Glutamatergic neuron (in vitro differentiated cells): ENCODE measurements at regions not wholly inside any gene's neighbourhood (a gene's known extent, or its start where the extent isn't known, plus 50 kb on each side); places are given as distances from the start of the nearest gene placed in this dataset.
"Not testable (repeated sequence)": the region's sequence is repeated elsewhere in the genome, so short reads cannot be mapped to it uniquely, and the experiment has no call there.

Source experiments
- DNase-seq: peaks from one replicate; pipeline ENCODE4 v3.0.0; 2022
- H3K27ac Mint-ChIP-seq: one replicate; pipeline ENCODE4 v1.8.0; 2020; ENCODE audit warnings: mild to moderate bottlenecking, mixed read lengths, inconsistent platforms; ENCODE audit not compliant: unreplicated experiment
- H3K27me3 Mint-ChIP-seq: one replicate; pipeline ENCODE4 v1.8.0; 2020; ENCODE audit warnings: mild to moderate bottlenecking, moderate library complexity, mixed read lengths, inconsistent platforms; ENCODE audit not compliant: unreplicated experiment
- H3K36me3 Mint-ChIP-seq: one replicate; pipeline ENCODE4 v1.8.0; 2020; ENCODE audit warnings: mild to moderate bottlenecking, mixed read lengths, inconsistent platforms; ENCODE audit not compliant: unreplicated experiment
- H3K4me1 Mint-ChIP-seq: one replicate; pipeline ENCODE4 v1.8.0; 2020; ENCODE audit warnings: mild to moderate bottlenecking, low read depth, mixed read lengths, inconsistent platforms; ENCODE audit not compliant: unreplicated experiment
- H3K4me3 Mint-ChIP-seq: one replicate; pipeline ENCODE4 v1.8.0; 2020; ENCODE audit warnings: mild to moderate bottlenecking, mixed read lengths, inconsistent platforms; ENCODE audit not compliant: unreplicated experiment
- H3K9me3 Mint-ChIP-seq: one replicate; pipeline ENCODE4 v1.8.0; 2020; ENCODE audit warnings: mild to moderate bottlenecking, moderate library complexity, mixed read lengths, inconsistent platforms; ENCODE audit not compliant: unreplicated experiment
- TF ChIP-seq, protein P1 (sequence below): fragments of 200-600 bp; sonication (generic); IDR thresholded peaks from one replicate; pipeline ENCODE4 v1.5.0; 2021; ENCODE audit not compliant: partially characterized antibody, unreplicated experiment

DNA sequence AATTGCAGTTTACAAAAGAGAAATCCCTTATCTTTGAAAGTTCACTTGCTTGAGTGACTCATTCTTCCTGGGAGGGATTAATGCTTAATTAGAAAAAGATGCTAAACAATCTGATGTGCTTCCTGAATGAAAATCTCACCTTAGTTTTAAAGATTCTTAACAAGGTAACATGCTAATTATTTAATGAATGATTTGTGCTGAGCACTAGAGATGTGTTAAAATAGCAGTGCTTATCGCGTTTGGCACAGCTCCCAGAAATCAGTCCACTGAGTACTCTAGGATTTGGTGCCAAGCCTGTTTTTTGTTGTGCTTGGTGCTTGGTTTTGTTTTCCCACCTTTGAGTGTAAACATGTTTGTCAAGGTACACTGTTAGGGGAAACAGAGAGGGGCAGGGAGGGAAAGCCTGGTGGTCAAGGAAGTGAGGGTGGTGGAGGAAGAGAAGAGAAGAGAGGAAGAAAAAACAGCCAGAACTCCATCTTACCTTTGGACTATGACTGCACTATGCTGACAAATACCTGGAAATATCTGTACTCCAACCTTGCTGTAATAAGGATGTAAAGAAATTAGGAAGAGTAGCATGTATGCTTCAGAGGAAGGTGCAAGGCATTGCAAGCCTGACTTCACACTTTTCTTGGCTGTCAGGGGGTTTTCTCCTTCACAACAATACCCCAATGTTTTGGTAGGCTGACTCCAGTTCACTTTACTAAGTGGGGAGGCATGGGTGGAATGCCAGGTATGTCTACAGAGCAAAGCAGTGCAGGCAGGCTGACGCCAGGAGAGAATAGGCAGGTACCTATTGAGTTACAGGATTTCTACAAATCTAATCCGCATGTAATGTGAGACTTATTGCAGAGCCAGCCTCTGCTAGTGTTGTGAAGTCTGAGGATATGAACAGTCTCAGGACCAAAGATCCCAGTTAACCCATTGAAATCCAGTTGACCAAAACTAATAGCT is 157.2 kb upstream of the ISL1 start:
- H3K9me3 Mint-ChIP-seq, result peaks cover 3% of the 10 kb centered on the region
- TF ChIP-seq, protein P1, sequence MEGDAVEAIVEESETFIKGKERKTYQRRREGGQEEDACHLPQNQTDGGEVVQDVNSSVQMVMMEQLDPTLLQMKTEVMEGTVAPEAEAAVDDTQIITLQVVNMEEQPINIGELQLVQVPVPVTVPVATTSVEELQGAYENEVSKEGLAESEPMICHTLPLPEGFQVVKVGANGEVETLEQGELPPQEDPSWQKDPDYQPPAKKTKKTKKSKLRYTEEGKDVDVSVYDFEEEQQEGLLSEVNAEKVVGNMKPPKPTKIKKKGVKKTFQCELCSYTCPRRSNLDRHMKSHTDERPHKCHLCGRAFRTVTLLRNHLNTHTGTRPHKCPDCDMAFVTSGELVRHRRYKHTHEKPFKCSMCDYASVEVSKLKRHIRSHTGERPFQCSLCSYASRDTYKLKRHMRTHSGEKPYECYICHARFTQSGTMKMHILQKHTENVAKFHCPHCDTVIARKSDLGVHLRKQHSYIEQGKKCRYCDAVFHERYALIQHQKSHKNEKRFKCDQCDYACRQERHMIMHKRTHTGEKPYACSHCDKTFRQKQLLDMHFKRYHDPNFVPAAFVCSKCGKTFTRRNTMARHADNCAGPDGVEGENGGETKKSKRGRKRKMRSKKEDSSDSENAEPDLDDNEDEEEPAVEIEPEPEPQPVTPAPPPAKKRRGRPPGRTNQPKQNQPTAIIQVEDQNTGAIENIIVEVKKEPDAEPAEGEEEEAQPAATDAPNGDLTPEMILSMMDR, result no peak
- DNase-seq, result no peak
- H3K4me1 Mint-ChIP-seq, result peaks cover 5% of the 10 kb centered on the region
- H3K36me3 Mint-ChIP-seq, result peaks cover 14% of the 10 kb centered on the region
- peaks cover 3% of the 10 kb centered on the region for H3K27me3 Mint-ChIP-seq
- no peak overlapping the region for H3K4me3 Mint-ChIP-seq
- no peak overlapping the region for H3K27ac Mint-ChIP-seq

DNA sequence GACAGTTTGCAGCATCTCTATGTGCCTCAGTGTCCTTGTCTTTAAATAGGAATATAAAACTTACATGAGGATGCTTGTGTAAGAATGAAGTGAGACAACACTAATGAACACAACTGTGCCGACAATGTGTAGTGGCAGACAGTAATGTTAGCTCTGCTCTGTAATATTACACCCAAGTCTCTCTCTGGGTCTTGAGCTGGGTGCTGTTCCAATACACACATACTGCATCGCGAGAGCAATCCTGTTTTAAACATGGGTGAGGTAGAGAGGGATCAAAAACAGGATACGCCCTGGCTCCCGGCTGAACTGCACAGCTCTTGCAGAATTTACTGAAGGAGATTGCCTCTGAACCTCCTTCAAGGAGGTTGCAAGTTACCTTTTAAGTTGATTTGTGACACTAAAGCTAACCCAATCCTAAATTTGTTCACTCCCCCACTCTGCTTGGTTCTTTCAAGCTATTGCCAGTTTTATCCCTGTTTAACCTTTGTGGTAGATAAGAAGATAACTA is 155.2 kb upstream of the ISL1 start:
- peaks cover 3% of the 10 kb centered on the region for H3K27me3 Mint-ChIP-seq
- no peak for DNase-seq
- peaks cover 3% of the 10 kb centered on the region for H3K9me3 Mint-ChIP-seq
- H3K36me3 Mint-ChIP-seq, result peaks cover 14% of the 10 kb centered on the region
- H3K4me1 Mint-ChIP-seq, result peaks cover 5% of the 10 kb centered on the region
- H3K27ac Mint-ChIP-seq, result no peak overlapping the region
- TF ChIP-seq, protein P1, result no peak
- no peak overlapping the region for H3K4me3 Mint-ChIP-seq

DNA sequence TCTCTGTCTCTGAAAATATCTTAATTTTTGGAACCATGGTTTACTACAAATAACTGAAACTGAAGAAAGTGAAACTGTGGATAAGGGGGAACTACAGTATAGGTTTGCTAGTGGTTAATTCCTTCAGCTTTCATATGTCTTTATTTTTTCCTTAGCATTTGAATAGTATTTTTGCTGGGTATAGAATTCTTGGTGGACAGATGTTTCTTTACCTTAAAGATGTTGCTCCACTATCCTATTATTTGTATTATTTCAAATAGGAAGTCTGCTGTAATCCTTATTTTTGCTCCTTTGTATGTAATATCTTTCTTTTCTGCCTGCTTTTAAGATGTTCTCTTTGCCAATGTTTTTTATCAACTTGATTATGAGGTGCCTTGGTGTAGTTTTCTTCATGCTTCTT is 152.9 kb upstream of the ISL1 start:
- H3K9me3 Mint-ChIP-seq, result peaks cover 3% of the 10 kb centered on the region
- no peak overlapping the region for H3K4me3 Mint-ChIP-seq
- TF ChIP-seq, protein P1, result no peak
- H3K36me3 Mint-ChIP-seq, result peaks cover 14% of the 10 kb centered on the region
- no peak for DNase-seq
- no peak overlapping the region for H3K27ac Mint-ChIP-seq
- H3K27me3 Mint-ChIP-seq, result peaks cover 3% of the 10 kb centered on the region
- peaks cover 5% of the 10 kb centered on the region for H3K4me1 Mint-ChIP-seq

DNA sequence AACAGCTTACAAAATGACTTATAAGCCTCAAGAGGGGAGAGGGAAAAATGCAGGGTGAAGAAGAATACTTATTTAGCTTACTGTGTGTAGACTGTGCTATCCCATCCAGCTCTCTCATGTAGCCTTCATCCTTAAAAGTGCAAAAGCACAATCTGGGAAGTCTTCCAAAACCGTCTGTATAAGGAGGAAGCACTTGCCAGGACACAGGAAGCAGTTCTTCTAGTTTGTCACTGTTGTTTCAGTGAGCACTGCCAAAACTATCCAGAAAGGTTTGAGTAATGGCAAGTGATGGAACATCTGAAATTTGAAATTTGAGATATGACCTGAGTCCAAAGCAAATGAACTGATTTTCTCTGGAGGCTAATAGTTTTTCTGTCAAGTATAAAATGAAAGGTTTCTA is 140.8 kb upstream of the ISL1 start:
- no peak for DNase-seq
- no peaks in the 10 kb centered on the region for H3K27me3 Mint-ChIP-seq
- no peak overlapping the region for H3K4me3 Mint-ChIP-seq
- H3K27ac Mint-ChIP-seq, result no peak overlapping the region
- no peaks in the 10 kb centered on the region for H3K4me1 Mint-ChIP-seq
- no peaks in the 10 kb centered on the region for H3K36me3 Mint-ChIP-seq
- TF ChIP-seq, protein P1, result no peak
- H3K9me3 Mint-ChIP-seq, result no peaks in the 10 kb centered on the region

DNA sequence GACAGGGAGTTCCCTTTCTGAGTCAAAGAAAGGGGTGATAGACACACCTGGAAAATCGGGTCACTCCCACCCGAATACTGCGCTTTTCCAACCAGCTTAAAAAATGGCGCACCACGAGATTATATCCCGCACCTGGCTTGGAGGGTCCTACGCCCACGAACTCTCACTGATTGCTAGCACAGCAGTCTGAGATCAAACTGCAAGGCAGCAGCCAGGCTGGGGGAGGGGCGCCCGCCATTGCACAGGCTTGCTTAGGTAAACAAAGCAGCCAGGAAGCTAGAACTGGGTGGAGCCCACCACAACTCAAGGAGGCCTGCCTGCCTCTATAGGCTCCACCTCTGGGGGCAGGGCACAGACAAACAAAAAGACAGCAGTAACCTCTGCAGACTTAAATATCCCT is 132.3 kb upstream of the ISL1 start:
- not testable (repeated sequence) for H3K36me3 Mint-ChIP-seq, H3K4me3 Mint-ChIP-seq, DNase-seq, H3K27me3 Mint-ChIP-seq, H3K4me1 Mint-ChIP-seq, H3K9me3 Mint-ChIP-seq, H3K27ac Mint-ChIP-seq
